ENCODE measurements at regions not wholly inside any gene's neighbourhood (a gene's known extent, or its start where the extent isn't known, plus 50 kb on each side); places are given as distances from the start of the nearest gene placed in this dataset.

DNA sequence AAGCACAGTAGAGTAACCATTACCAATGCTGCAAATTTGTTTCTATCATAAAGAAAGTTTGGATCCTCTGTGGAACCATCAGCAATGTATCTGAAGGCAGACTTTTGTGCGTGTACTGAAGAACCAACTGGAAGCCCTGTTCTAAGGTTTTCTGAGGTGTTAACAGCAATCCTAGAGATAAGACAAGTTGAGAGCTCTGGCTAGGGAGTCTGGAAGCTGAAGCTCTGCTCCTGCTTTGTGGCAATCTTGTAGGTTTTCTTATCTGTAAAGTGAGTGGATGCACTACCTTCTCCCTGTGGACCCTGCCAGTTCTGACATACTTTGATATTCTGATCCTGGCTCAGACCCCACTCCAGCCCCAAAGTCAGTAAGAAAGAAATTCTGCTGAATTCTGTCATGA lies 171.2 kb upstream of the SLC14A2 start:
- no peak for DNase-seq (ENCODE audit: low read depth)
- no peak for TF ChIP-seq MYC (IDR thresholded peaks at IDR 0.05; ENCODE audit: low read depth, low read length)
- TF ChIP-seq, protein P1, sequence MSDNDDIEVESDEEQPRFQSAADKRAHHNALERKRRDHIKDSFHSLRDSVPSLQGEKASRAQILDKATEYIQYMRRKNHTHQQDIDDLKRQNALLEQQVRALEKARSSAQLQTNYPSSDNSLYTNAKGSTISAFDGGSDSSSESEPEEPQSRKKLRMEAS (IDR thresholded peaks at IDR 0.05; ENCODE audit: low read depth, low read length) = no peak
- TF ChIP-seq, protein P2, sequence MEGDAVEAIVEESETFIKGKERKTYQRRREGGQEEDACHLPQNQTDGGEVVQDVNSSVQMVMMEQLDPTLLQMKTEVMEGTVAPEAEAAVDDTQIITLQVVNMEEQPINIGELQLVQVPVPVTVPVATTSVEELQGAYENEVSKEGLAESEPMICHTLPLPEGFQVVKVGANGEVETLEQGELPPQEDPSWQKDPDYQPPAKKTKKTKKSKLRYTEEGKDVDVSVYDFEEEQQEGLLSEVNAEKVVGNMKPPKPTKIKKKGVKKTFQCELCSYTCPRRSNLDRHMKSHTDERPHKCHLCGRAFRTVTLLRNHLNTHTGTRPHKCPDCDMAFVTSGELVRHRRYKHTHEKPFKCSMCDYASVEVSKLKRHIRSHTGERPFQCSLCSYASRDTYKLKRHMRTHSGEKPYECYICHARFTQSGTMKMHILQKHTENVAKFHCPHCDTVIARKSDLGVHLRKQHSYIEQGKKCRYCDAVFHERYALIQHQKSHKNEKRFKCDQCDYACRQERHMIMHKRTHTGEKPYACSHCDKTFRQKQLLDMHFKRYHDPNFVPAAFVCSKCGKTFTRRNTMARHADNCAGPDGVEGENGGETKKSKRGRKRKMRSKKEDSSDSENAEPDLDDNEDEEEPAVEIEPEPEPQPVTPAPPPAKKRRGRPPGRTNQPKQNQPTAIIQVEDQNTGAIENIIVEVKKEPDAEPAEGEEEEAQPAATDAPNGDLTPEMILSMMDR (IDR thresholded peaks at IDR 0.05; ENCODE audit: low read depth, low read length) = no peak
- no peak for TF ChIP-seq POLR2A (IDR thresholded peaks at IDR 0.05; ENCODE audit: extremely low read depth, insufficient read length)
- no peak overlapping the region for H3K4me3 ChIP-seq (ENCODE audit: low read depth, low read length)

DNA sequence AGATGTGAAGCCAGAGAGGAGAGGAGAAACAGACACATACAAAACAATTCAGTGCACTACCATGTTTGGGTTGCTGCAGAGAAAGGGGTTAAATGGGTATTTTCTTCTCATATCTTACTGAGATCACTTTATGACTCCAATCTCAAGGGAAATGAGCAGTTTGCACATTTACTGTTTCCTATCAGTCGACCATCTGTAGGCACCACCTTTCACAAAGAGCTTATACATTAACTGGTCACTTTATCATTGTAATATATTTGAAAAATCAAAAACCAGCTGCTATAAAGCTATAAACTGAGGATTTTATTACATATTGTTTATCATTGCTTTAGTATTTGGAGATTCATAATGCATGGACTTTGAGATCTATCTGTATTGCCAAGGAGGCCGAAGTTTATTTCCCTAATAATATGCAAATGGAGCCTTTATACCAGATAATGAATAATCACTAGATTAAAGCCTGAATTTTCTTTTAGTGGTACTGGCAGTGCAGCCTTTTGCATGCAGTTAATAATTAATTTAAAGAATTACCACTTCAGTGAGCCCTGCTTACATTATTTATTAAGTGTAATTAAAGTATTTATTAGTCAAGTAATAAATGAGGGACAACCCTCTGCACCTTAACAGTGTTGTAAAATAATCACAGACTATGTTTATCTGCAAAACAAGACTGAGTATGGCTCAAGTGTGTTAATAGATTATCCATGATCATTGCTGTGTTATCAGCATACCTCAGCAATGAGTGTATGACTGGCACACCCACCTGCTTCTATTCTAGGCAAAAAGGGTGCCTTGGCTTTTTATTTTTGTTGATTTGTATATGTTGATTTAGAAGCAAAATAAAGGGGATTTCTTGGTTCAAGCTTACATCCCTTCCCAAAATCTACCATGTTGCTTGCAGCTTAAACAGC lies 167.7 kb upstream of the SLC14A2 start:
- DNase-seq (ENCODE audit: low read depth) = no peak
- TF ChIP-seq, protein P2 (IDR thresholded peaks at IDR 0.05; ENCODE audit: low read depth, low read length) = no peak
- TF ChIP-seq, protein P1 (IDR thresholded peaks at IDR 0.05; ENCODE audit: low read depth, low read length) = no peak
- no peak for TF ChIP-seq POLR2A (IDR thresholded peaks at IDR 0.05; ENCODE audit: extremely low read depth, insufficient read length)
- TF ChIP-seq MYC (IDR thresholded peaks at IDR 0.05; ENCODE audit: low read depth, low read length) = no peak
- no peak overlapping the region for H3K4me3 ChIP-seq (ENCODE audit: low read depth, low read length)

DNA sequence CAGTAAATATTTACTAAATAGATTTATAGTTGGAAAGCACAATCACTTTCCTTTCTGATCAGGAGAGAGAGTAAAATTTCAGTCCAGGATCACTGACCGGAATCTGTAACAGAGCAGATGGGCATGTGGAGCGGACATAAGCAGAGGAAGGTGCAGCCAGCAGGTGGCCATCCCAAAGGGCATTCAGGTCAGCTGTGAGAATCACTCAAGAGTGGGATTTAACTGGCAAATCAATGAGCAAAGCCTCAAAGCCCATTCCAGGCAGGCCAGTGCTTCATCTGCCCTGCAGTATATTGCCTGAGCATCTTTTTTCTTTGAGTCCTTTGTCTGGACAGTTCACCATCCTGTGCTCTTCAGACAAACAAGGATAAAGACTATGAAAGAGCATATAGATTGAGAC lies 166.4 kb upstream of the SLC14A2 start:
- no peak overlapping the region for H3K4me3 ChIP-seq (ENCODE audit: low read depth, low read length)
- TF ChIP-seq POLR2A (IDR thresholded peaks at IDR 0.05; ENCODE audit: extremely low read depth, insufficient read length) (no peak), MYC (IDR thresholded peaks at IDR 0.05; ENCODE audit: low read depth, low read length) (no peak)
- TF ChIP-seq, protein P2 (IDR thresholded peaks at IDR 0.05; ENCODE audit: low read depth, low read length) = no peak
- TF ChIP-seq, protein P1 (IDR thresholded peaks at IDR 0.05; ENCODE audit: low read depth, low read length) = no peak
- DNase-seq (ENCODE audit: low read depth) = no peak

DNA sequence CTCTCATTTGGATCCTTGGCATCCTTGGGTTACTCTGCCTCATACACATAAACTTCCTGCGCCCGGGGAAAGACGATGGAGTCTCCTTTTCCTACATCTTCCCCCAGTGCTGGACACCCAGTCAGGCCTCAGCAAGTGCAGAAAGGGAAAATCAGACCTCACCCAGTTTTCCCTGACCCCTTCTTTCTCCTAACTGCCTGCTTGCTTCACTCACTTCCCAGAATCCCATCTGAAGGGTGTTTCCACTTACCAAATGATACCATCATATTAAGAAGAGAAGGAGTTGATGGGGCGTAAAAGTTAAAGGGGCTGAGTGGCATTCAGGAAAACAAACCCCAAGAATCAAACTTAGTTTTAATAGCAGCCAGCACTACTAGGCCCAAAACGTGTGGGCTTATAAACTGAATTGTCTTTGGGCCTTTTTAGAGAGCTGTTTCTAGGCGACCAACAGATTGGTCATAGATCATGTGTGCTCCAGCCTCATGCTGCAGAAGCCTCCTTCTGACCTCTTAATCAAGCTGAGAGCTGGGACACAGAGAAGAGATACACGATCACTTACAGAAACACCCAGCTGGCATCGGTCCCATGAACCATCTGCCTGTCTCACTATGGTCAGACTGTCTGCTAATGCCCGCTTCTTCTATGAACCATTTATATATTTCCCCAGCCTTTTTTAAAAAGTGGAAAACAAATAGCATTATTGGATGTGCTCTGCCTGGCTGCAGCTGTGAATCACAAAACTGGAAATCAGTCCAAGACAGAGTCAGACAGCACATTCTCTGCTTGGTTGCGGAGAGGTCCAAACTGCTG lies 165.7 kb upstream of the SLC14A2 start:
- H3K4me3 ChIP-seq (ENCODE audit: low read depth, low read length) = no peak overlapping the region
- DNase-seq (ENCODE audit: low read depth) = no peak
- no peak for TF ChIP-seq MYC (IDR thresholded peaks at IDR 0.05; ENCODE audit: low read depth, low read length)
- TF ChIP-seq, protein P2 (IDR thresholded peaks at IDR 0.05; ENCODE audit: low read depth, low read length) = no peak
- no peak for TF ChIP-seq POLR2A (IDR thresholded peaks at IDR 0.05; ENCODE audit: extremely low read depth, insufficient read length)
- TF ChIP-seq, protein P1 (IDR thresholded peaks at IDR 0.05; ENCODE audit: low read depth, low read length) = no peak

DNA sequence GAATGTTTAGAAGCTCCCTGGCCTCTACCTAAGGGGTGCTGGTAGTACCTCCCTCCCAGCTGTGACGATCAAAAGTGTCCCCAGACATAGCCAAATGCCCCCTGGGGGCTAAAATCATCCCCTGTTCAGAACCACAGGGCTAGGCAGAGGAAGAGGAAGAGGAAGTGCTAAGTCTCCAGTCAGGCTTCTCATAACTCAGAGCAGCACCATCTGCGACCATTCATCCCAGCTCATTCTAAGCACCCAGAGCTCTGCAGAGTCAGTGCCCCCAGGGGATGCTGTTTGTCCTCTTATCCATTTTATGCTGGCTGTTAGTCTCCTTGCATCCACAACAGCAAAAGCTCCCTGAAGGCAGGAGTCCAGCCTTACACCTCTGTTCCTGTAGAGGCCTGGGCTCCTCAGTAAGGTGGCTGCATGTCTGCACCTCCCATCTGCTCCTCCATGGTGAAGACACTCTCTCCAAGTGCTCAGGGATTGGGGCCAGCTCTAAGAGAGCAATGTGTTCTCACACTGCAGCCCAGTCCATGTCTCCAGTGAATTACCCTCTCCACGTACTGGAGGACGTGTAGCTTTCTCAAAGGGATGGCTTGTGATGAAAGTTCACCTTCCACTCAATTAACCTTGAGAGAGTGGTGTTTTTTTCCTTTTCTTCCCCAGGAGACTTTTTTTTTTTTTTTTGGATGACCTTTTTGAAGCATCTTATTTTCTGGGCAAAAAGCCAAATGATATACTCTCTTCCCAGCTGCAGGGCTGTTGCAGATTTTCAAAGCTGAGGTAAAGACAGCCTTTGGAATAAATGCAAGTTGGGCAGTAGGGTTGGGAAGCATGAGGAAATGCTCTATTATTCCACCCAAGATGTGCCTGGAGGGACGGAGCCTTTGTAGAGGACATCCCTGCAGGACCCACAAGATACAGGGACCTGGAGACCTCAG lies 158.9 kb upstream of the SLC14A2 start:
- TF ChIP-seq POLR2A (IDR thresholded peaks at IDR 0.05; ENCODE audit: extremely low read depth, insufficient read length) (no peak), MYC (IDR thresholded peaks at IDR 0.05; ENCODE audit: low read depth, low read length) (no peak)
- peak; percentile 18 for DNase-seq (ENCODE audit: low read depth)
- H3K4me3 ChIP-seq (ENCODE audit: low read depth, low read length) = no peak overlapping the region
